Liver (tissue), 3 donors: ENCODE measurements at regions not wholly inside any gene's neighbourhood (a gene's known extent, or its start where the extent isn't known, plus 50 kb on each side); places are given as distances from the start of the nearest gene placed in this dataset.

Source experiments
- RAD21 ChIP-seq, 2 donors: IDR thresholded peaks; 2 replicates each; pipeline ENCODE4 v1.6.1; 2016; ENCODE audit warnings: antibody characterized with exemption in 2 of 2, mild to moderate bottlenecking in 2 of 2
- YY1 ChIP-seq: IDR thresholded peaks from 2 replicates; pipeline ENCODE4 v1.6.1; 2016; ENCODE audit warnings: antibody characterized with exemption, mild to moderate bottlenecking
- TF ChIP-seq, protein P1 (sequence below): fragments of 150-350 bp; IDR thresholded peaks from 2 replicates; pipeline ENCODE4 v1.5.1; 2017; ENCODE audit warnings: improper control_type of control experiment, low read depth, low read length; ENCODE audit not compliant: missing input control
- TF ChIP-seq, protein P2 (sequence below): IDR thresholded peaks from 2 replicates; pipeline ENCODE4 v1.6.1; 2016; ENCODE audit warnings: antibody characterized with exemption
- TF ChIP-seq, protein P3 (sequence below): IDR thresholded peaks from 2 replicates; pipeline ENCODE4 v1.6.1; 2016; ENCODE audit warnings: antibody characterized with exemption
- donor health status: healthy.
- donor health status: healthy.

DNA sequence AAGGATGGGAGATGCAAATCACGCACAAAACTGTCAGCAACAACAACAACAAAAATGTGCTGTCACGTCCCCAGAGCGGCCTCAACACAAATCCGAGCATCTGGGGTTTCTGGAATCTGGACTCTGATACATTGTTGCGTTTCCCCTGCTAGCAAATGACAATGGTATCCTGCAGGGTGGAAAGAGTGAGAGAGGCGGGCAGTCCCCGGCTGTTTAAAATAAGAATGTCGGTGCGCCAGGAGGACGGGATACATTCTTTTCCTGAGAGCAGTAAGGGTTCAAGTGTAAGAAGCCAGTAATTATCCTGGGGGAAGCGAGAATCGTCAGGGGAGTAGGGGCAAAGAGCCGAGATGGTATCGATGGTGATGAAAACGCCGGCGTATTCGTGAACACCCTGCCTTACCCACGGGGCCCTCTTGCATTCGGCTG, 310.2 kb downstream of the ASMT start:
- TF ChIP-seq, protein P1, sequence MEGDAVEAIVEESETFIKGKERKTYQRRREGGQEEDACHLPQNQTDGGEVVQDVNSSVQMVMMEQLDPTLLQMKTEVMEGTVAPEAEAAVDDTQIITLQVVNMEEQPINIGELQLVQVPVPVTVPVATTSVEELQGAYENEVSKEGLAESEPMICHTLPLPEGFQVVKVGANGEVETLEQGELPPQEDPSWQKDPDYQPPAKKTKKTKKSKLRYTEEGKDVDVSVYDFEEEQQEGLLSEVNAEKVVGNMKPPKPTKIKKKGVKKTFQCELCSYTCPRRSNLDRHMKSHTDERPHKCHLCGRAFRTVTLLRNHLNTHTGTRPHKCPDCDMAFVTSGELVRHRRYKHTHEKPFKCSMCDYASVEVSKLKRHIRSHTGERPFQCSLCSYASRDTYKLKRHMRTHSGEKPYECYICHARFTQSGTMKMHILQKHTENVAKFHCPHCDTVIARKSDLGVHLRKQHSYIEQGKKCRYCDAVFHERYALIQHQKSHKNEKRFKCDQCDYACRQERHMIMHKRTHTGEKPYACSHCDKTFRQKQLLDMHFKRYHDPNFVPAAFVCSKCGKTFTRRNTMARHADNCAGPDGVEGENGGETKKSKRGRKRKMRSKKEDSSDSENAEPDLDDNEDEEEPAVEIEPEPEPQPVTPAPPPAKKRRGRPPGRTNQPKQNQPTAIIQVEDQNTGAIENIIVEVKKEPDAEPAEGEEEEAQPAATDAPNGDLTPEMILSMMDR: no peak
- TF ChIP-seq, protein P2, sequence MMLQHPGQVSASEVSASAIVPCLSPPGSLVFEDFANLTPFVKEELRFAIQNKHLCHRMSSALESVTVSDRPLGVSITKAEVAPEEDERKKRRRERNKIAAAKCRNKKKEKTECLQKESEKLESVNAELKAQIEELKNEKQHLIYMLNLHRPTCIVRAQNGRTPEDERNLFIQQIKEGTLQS: no peak
- TF ChIP-seq, protein P3, sequence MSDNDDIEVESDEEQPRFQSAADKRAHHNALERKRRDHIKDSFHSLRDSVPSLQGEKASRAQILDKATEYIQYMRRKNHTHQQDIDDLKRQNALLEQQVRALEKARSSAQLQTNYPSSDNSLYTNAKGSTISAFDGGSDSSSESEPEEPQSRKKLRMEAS: no peak
- TF ChIP-seq RAD21 (IDR thresholded peaks at IDR 0.05) (no peak), YY1 (no peak)
